SK-MEL-5 (cell line): ENCODE measurements at regions not wholly inside any gene's neighbourhood (a gene's known extent, or its start where the extent isn't known, plus 50 kb on each side); places are given as distances from the start of the nearest gene placed in this dataset.

Experiments used
- DNase-seq: peaks from one replicate; pipeline ENCODE4 v3.0.0-alpha.2; 2016; ENCODE audit warnings: low read depth, low spot score
- in situ Hi-C: cut with HindIII; loops from 2 replicates; pipeline ENCODE4 v1.10.0; 2016; ENCODE audit warnings: low sequenced_read_pairs, high pct_unique_total_duplicates, low pct_unique_long_range_greater_than_20kb

DNA sequence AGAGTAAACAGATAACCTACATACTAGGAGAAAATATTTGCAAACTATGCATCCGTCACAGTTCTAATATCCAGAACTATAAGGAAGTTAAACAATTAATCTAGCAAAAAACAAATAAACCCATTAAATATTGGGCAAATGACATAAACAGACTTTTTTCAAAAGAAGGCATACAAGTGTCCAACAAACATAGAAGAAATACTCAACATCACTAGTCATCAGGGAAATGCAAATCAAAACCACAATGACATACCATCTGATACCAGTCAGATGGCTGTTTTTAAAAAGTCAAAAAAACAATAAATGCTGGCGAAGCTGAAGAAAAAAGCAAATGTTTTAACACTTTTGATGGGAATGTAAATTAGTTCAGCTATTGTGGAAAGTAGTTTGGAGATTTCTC, 1117.7 kb upstream of the MAP3K7 start:
- no peak for DNase-seq
- in situ Hi-C loops: no loop called here

DNA sequence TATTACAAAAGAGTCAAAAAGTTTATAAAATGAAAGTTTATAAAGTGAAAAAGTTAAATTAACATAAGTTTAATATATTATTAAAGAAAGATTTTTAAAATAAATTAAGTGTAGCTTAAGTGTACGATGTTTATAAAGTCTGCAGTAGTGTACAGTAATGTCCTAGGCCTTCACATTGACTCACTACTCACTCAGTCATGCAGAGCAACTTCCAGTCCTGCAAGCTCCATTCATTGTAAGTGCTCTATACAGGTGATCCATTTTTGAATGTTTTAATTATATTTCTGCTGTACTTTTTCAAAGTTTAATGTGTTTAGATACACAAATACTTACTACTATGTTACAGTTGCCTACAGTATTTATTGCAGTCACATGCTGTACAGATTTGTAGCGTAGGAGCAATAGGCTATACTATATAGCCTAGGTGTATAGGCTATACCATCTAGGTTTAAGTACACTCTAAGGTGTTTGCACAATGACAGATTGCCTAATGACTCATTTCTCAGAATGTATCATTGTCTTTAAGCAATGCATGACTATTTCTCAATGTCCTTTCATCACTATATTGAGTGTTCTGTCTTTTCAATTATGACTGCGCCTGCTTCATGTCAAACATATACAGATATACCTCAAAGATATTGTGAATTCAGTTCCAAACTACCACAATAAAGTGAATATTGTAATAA, 1110.3 kb upstream of the MAP3K7 start:
- in situ Hi-C loops: no loop called here
- DNase-seq: no peak

DNA sequence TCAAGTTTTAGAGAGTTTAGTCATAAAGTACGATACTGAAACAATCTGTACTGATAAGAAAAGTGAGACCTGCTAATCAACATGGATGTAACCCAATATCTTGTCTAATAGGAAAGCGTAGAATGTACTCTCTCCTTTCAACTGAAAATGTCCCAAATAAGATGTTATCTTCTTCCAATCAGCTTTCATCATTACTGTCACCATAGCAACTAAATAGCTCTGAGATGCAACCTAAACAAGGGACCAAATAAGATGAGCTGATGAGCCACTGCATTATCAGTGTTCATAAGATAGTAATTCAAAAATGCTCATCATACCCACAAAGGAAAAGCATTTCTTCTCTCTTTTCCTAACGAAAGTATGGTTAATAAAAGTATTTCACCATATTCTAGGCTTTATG, 1108.3 kb upstream of the MAP3K7 start:
- in situ Hi-C loops: no loop called here
- no peak for DNase-seq

DNA sequence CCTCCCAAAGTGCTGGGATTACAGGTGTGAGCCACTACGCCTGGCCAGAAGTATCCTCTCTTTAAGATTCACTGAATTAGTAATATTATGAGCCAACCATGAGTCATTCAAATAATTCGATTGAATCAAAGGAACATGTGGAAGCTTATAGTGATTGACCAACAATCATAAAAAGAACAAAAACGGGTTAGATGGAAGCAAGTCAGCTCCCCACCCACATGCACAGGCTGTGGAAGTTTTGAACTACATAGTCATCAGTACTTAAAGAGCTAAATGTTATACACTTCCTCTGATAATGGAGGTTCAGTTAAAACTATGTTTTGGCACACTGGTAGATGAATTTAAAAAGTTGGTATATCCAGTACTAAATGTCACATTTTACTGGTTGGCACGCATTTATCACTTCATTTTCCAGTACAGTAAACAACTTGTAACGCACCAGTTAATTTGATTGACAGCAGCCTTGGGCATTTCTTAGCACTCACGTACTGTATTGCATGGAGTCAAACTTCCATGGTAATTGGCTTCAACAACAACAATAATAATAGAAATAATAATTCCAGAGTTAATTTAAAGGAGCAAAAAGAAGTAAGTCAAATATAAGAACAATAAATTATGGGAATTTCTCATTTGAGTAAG, 1107.3 kb upstream of the MAP3K7 start:
- in situ Hi-C loops: no loop called here

DNA sequence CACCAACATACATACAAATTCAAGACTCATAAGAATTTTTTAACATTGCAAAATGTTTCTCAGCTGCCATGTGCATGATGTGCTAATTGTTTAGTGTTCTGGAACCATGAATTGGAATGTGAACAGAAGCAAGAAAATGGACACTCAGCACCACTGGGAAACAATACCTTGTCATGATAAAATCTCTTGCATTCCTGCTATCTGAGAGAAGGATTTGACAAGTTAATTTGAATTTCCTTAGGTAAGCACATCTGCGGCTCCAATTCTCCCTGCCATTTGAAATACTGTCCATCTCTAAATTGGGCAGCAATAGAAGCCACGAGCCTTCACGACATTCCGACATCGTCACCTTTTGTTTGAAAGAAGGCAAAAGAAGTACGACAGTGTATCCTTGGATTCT, 1104.6 kb upstream of the MAP3K7 start:
- in situ Hi-C loops: no loop called here
- no peak for DNase-seq

More for the DNA sequence above, 1107.3 kb upstream of the MAP3K7 start:
- no peak for DNase-seq

DNA sequence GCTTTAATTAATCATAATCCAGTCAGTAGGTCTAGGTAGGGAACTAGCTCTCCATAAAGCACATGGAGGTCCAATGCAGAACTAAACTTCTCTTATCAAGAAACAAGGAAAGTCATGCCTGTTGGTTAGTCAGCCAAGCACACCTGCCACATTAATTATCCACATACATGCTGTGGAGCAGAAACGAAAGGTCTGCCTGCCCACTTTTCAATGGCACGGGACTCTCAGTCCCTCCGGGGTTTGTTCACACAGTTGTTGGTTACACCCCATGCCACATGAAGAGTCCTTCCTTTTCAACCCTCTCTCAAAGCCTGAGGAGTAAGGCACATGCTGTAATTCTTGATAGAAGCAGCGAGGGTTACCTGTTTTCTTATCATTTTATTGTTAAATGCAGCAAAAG, 1096.4 kb upstream of the MAP3K7 start:
- in situ Hi-C loops: no loop called here

DNA sequence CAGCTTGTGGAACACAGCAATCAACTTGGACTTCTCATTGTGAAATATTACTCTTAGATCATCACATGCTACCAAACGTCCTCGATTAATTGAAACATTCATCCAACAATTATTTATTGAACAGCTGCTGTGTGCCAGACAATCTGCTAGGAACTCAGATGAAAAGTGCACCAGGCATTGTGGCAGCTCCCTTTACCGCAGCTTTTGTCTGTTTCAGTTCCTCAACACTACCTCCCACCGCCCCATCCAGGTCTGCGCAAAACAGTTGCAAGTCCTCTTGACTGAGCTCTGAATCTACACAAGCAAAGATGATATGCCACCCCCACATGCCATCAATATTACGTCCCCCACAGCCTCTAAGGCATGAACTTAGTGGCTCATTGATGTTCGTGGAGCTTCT, 1094.4 kb upstream of the MAP3K7 start:
- in situ Hi-C loops: no loop called here
- DNase-seq: no peak

More for the DNA sequence above, 1096.4 kb upstream of the MAP3K7 start:
- no peak for DNase-seq

DNA sequence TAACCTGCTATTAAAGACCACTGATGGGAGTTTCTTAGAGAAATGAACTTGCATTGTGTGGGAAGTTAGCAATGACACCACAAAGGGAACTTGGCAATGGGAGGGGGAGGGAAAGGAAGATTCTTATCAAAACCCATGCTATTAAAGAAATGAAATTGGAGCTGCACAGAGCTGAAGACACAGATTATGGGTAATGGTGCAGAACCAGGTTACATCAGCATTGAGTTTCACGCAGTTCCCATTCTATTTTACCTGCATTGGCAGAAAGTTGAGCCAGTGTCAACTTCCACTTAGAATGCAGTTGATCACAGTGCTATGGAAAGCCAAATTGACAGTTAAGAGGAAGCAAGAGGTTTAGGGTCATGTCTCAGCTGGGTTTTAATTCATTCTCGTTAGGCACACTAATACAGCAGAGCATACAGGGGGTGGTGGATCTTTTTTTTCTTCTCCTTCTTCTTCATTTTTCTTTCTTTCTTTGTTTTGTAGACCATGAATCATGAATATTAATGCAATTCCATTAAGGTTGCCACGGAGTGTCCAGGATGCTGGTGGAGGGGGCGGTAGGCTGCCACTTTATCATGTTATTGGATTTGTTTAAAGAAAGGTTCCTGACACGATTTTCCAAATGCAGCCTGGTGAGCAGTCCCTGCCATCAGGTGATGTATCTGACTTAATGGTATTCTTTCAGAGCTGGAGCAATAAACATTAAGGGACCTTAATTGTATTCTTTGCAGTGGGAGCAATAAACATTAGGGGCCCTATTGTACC, 1092.0 kb upstream of the MAP3K7 start:
- in situ Hi-C loops: no loop called here

DNA sequence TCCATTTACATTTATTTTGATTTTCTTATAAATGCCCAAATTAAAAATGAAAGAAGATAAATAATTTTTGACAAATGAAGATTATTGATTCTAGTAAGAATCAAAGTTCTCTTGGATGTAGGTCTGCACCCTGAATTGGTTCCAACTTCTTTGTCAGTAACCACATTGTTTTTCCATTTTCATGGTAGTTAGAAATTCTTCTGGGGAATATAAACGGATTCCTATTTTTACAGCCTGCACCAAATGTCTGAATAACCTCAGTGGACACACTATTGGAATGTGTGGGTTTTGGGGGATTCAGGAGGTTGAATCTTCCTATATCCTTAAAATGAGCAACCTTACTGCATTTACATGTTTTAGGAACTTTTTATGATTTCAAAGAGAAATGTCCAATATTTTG, 1085.3 kb upstream of the MAP3K7 start:
- in situ Hi-C loops: no loop called here
- no peak for DNase-seq

More for the DNA sequence above, 1092.0 kb upstream of the MAP3K7 start:
- DNase-seq: no peak

DNA sequence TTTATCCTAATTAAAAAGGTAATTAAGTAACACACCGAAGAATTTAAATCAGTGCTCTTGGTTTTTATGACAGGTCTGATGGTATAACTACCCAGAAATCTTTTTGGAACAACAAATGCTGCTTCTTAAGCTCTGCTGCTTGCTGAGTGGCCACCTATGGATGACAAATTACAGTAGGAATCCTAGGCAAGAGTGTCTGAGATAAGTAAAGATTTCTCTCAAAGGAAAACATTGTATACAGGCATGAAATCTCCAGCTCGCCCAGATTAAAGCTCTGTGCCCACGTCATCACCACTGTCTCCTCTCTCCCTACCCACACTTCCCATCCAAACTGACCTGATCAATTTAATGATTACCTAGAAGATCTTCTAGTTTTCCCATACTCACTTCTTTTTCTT, 1083.0 kb upstream of the MAP3K7 start:
- in situ Hi-C loops: no loop called here
- no peak for DNase-seq

DNA sequence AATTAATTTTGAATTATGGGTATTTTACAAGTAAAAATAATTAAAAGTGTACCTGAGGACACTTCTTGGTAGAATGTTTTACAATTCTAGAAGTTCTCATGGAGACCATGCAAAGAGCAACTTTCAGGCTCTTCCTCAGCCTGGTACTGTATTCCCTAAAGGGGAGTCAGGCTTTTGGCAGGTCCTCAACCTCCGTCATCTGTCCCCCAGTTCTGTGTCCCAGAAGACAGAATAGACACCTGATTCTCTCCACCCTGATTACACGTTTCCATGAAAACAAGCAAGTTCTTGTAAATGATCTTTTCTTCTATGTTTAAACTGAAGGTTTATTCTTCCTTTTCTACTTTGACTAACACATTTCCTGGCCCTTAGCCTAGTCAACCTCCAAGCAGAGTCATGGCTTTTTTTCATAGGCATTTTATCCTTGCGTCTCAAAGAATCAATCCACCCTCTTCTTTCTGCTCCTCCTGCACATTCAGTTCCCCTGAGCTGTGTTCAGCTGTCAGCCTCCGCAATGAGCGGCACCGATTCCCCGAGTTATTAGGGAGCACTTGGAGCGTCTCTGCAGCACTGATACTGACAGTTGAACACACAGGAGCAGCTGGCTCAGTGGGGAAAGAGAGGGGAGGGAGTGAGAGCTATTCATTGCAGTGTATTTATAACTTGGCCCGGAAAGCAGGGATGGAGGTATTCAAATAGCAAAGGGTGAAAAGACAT, 1082.4 kb upstream of the MAP3K7 start:
- no peak for DNase-seq
- in situ Hi-C loops: no loop called here

DNA sequence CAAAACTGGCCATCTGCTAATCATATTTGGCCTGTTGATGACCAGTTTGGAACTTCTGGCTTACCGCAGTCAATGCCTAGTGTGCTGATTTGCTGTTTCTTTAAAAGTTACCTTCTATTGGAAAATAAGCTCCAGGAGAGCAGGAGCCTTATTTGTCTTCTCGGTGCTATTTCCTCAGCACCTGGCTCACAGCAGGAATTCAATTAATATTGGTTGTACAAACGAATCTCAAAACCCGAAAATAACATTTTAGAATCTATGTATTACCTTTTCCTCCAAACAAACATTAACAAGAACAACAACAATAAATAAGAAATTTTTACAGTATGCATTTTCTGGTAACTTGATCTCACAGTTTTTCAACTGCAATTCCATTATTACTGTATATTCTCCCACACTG, 1080.7 kb upstream of the MAP3K7 start:
- no peak for DNase-seq
- in situ Hi-C loops: no loop called here

DNA sequence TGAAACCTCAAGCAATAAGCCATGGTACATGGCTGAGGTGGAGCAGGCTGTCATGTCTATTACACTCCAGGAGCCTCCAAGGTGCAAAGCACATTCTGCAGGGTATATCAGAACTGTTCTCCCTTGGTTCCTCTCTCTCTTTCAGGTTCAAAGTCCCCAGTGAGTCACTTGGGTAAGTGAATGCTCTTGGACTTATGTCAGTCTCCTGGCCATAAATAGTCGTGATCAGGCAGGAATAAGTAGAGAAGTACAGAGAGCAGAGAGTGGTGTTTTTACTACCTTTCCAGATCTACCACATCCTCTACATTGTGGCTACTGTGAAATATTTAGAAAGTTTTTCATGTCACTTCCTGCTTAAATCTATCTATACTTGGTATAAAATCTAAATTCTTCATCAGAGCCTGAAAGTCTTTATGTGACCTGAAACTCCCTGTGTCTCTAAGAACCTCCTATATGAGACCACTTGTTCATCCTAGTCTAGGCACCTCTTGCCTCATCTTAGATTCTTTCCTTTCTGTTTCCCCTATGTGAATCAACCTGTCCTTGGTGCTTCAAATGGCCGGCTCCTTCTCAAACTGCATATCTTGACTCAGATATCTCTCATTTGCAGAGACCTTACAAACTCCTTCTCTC, 1077.6 kb upstream of the MAP3K7 start:
- in situ Hi-C loops: no loop called here
- DNase-seq: no peak

DNA sequence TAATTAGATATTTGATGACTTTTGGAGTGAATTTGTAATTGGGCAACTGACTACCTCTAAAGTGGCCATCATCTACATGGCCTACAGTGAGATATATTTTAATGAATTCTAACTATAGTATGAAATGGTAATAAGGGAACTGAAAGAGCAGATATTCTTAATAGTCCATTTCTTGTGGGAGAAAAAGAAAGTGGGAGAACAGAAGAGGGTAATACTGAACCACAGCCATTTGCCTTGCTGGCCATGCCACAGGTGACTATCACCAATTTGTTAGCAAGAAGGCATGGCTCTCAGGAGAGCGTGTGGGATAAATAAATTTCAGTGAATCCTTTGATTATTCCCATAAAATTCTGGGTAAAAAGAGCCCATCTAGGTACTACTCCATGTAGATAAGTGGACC, 1074.0 kb upstream of the MAP3K7 start:
- DNase-seq: no peak
- in situ Hi-C loops: no loop called here

DNA sequence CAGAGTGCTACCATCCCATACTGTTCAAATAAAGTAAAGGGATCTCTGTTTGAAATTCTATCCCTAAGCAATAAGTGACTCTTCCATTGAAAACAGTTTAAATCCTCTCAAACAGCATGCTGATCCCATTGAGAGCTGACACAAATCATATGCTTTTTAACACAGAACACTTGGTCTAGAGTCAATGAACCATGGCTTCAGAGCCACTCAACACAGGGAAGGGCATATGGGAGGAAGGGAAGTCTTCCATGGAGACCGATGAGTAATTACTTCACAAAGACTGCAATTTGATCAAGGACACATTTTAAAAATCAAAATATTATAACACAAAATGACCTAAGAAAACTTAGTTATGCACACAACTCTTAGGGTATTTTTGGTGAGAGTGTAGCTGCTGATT, 1073.0 kb upstream of the MAP3K7 start:
- DNase-seq: no peak
- in situ Hi-C loops: no loop called here

DNA sequence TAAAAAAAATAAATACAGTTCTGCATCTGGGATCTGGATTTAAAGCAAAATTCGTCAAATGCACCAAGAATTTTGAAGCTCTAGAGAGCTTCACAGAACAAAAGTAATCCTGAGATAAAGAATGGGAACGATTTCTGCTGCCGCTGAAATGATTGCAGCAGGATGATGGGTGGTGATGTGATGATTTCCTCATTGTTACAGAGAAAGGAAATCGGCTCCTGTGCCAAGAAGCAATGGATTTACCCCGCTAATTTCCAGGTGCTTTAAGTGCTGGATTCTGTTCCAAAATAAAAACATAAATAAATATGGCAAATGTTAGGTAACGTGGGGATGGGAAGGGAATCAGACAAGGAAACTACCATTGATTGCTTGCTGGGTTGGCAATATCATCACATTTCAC, 1067.9 kb upstream of the MAP3K7 start:
- DNase-seq: no peak

DNA sequence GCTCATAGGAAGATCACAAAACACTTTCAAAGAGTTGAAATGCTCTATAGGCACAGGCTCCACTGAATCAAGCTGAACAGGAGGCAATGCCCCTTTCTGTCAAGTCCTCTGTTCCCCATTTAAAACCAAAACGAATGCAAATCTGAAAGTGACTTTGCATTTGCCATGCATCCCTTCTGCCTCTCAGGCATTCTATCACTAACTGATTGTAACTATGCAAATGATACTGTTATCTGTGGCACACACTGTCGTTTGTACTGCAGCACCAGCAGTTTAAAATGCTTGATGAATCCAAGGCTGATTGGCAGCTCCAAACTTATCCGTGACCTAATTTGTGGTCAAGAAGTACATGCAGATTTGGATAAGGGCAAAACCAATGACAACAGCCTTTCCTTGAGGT, 1067.5 kb upstream of the MAP3K7 start:
- in situ Hi-C loops: no loop called here
- no peak for DNase-seq

More for the DNA sequence above, 1067.9 kb upstream of the MAP3K7 start:
- in situ Hi-C loops: no loop called here

DNA sequence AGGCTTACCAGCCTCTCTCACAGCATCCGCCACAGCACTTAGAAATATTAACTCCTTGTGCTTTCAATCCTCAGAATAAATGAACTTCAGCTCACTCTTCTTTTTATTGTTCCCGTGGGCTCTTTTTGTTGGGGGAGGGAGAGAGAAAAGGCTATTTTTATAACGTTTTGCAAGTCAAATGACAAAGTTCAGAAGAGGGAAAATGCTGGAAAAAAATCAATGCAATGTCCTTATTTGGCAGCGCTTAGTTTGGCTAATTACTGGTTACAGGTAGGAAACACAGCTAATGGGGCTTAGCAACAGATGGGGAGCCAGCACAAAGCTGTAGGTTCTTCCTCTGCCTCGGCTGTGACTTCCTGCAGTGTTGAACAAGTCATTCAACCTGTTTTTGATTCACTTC, 1067.0 kb upstream of the MAP3K7 start:
- in situ Hi-C loops: no loop called here
- DNase-seq: no peak
